Neural cell (in vitro differentiated cells): ENCODE measurements at regions not wholly inside any gene's neighbourhood (a gene's known extent, or its start where the extent isn't known, plus 50 kb on each side); places are given as distances from the start of the nearest gene placed in this dataset.

Experiments
- H2AFZ ChIP-seq: fragments of 200-600, 300-800 bp; sonication (generic), shearing (Covaris generic); 2 replicates; pipeline ENCODE4 v1.6.0; 2014; ENCODE audit warnings: low read depth, mild to moderate bottlenecking, antibody characterized with exemption, low read length, moderate library complexity
- H3F3A ChIP-seq: fragments of 200-600 bp; shearing (Covaris generic); 2 replicates; pipeline ENCODE4 v1.6.1; 2016; ENCODE audit warnings: mild to moderate bottlenecking, moderate library complexity, mixed read lengths, antibody characterized with exemption, low read length; ENCODE audit not compliant: insufficient read depth, poor library complexity, severe bottlenecking
- H3K27ac ChIP-seq: fragments of 200-600, 300-800 bp; sonication (generic), shearing (Covaris generic); 2 replicates; pipeline ENCODE4 v1.5.1; 2014; ENCODE audit warnings: mild to moderate bottlenecking, low read length, moderate library complexity
- H3K27me3 ChIP-seq: fragments of 300-800, 200-600 bp; sonication (generic), shearing (Covaris generic); 2 replicates; pipeline ENCODE4 v1.6.0; 2014; ENCODE audit warnings: mild to moderate bottlenecking, low read depth, low read length, moderate library complexity; ENCODE audit not compliant: insufficient read depth
- H3K36me3 ChIP-seq: fragments of 300-800, 200-600 bp; sonication (generic), shearing (Covaris generic); 2 replicates; pipeline ENCODE4 v1.5.1; 2014; ENCODE audit warnings: mild to moderate bottlenecking, antibody characterized with exemption, low read length, moderate library complexity; ENCODE audit not compliant: insufficient read depth
- H3K4me2 ChIP-seq: fragments of 300-800, 200-600 bp; sonication (generic), shearing (Covaris generic); 2 replicates; pipeline ENCODE4 v1.6.0; 2014; ENCODE audit warnings: mild to moderate bottlenecking, low read length
- H3K4me3 ChIP-seq: fragments of 300-800, 200-600 bp; sonication (generic), shearing (Covaris generic); 2 replicates; pipeline ENCODE4 v1.5.1; 2014; ENCODE audit warnings: mild to moderate bottlenecking, low read length, moderate library complexity
- H3K79me2 ChIP-seq: fragments of 200-600 bp; shearing (Covaris generic); replicated peaks from 2 replicates; pipeline ENCODE4 v1.6.0; 2014; ENCODE audit warnings: mild to moderate bottlenecking, low read length, moderate library complexity; ENCODE audit not compliant: insufficient read depth
- H3K9ac ChIP-seq: fragments of 300-800, 200-600 bp; sonication (generic), shearing (Covaris generic); 2 replicates; pipeline ENCODE4 v1.6.1; 2016; ENCODE audit warnings: mild to moderate bottlenecking, low read length, mixed read lengths
- H3K9me2 ChIP-seq: fragments of 200-600 bp; shearing (Covaris generic); 2 replicates; pipeline ENCODE4 v1.6.1; 2016; ENCODE audit warnings: mild to moderate bottlenecking, low read length, mixed read lengths; ENCODE audit not compliant: insufficient read depth
- H3K9me3 ChIP-seq: fragments of 200-600, 300-800 bp; sonication (generic), shearing (Covaris generic); 2 replicates; pipeline ENCODE4 v1.6.1; 2016; ENCODE audit warnings: mild to moderate bottlenecking, mixed run types, low read length, moderate library complexity, mixed read lengths
- H4K20me1 ChIP-seq: fragments of 200-600 bp; shearing (Covaris generic); 2 replicates; pipeline ENCODE4 v1.6.1; 2016; ENCODE audit warnings: mild to moderate bottlenecking, mixed run types; ENCODE audit not compliant: insufficient read depth
- CTCF ChIP-seq: fragments of 450-650 bp; IDR thresholded peaks from 2 replicates; pipeline ENCODE4 v1.5.1; 2014; ENCODE audit warnings: antibody characterized with exemption, mild to moderate bottlenecking, moderate library complexity; ENCODE audit not compliant: poor library complexity, severe bottlenecking
- EP300 ChIP-seq: fragments of 450-650 bp; conservative IDR thresholded peaks from 2 replicates; pipeline ENCODE4 v1.6.1; 2014; ENCODE audit warnings: antibody characterized with exemption, mild to moderate bottlenecking, moderate library complexity; ENCODE audit not compliant: poor library complexity, severe bottlenecking
- EZH2 ChIP-seq: fragments of 200-600, 300-800 bp; shearing (Covaris generic), sonication (generic); IDR thresholded peaks from 2 replicates; pipeline ENCODE4 v1.6.1; 2014; ENCODE audit warnings: antibody characterized with exemption, low read length, borderline replicate concordance, mild to moderate bottlenecking; ENCODE audit not compliant: insufficient read depth, poor library complexity, severe bottlenecking
- MXI1 ChIP-seq: fragments of 450-650 bp; conservative IDR thresholded peaks from 2 replicates; pipeline ENCODE4 v1.6.1; 2014; ENCODE audit warnings: antibody characterized with exemption, mild to moderate bottlenecking; ENCODE audit not compliant: poor library complexity, severe bottlenecking
- POLR2AphosphoS5 ChIP-seq: IDR thresholded peaks from 2 replicates; pipeline ENCODE4 v1.6.1; 2012
- RAD21 ChIP-seq: fragments of 450-650 bp; conservative IDR thresholded peaks from 2 replicates; pipeline ENCODE4 v1.6.1; 2014; ENCODE audit warnings: antibody characterized with exemption, mild to moderate bottlenecking, moderate library complexity
- REST ChIP-seq: IDR thresholded peaks from 2 replicates; pipeline ENCODE4 v1.6.1; 2012; ENCODE audit warnings: borderline replicate concordance
- SMC3 ChIP-seq: fragments of 450-650 bp; conservative IDR thresholded peaks from 2 replicates; pipeline ENCODE4 v1.6.1; 2014; ENCODE audit warnings: antibody characterized with exemption, mild to moderate bottlenecking, moderate library complexity; ENCODE audit not compliant: poor library complexity
- TAF1 ChIP-seq: IDR thresholded peaks from 2 replicates; pipeline ENCODE4 v1.6.1; 2012; ENCODE audit warnings: low read depth

DNA sequence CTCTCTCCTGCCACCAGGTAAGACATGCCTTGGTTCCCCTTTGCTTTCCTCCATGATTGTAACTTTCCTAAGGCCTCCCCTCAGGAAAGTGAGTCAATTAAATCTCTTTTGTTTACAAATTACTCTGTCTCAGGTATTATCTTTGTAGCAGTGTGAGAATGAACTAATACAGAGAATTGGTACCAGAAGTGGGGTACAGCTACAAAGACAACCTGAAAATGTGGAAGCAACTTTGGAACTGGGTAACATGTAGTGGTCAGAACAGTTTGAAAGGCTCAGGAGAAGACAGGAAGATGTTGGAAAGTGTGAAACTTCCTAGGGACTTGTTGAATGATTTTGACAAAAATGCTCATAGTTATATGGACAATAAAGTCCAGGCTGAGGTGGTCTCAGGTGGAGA is 97.2 kb downstream of the FAM170A start:
- Histone ChIP-seq H3K4me2 (no peak overlapping the region), H3K9ac (no peak overlapping the region), H3K9me2 (no peaks in the 10 kb centered on the region), H2AFZ (no peak overlapping the region), H3K27ac (no peak overlapping the region), H3F3A (no peaks in the 10 kb centered on the region), H3K36me3 (no peaks in the 10 kb centered on the region), H3K9me3 (no peaks in the 10 kb centered on the region), H3K79me2 (no peaks in the 10 kb centered on the region), H3K27me3 (no peaks in the 10 kb centered on the region), H3K4me3 (no peak overlapping the region), H4K20me1 (no peaks in the 10 kb centered on the region)
- TF ChIP-seq TAF1 (no peak), REST (no peak), CTCF (no peak), MXI1 (no peak), EP300 (no peak), RAD21 (no peak), SMC3 (no peak), EZH2 (no peak), POLR2AphosphoS5 (no peak)

DNA sequence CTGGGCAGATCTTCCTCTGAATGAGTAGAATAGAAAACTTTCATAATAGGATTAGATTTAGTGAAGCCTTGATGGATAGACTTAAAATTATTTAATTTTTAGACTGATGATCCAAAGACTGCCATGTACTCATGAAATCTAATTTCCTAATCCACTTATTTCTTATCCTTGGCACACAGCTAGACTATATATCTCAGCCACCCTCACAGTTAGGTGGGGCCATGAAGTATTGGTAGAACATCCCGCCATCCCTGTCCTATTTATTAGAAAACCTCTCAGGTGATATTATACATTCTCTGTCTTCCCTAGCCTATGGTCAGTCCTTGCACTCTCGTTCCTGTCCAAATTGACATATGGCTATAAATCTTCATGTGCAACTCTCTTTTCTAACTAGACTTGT is 110.9 kb downstream of the FAM170A start:
- Histone ChIP-seq H3F3A (no peaks in the 10 kb centered on the region), H3K36me3 (no peaks in the 10 kb centered on the region), H3K9ac (no peak overlapping the region), H2AFZ (no peak overlapping the region), H3K4me2 (no peak overlapping the region), H3K9me3 (no peaks in the 10 kb centered on the region), H3K27me3 (no peaks in the 10 kb centered on the region), H3K79me2 (no peaks in the 10 kb centered on the region), H3K27ac (no peak overlapping the region), H3K9me2 (no peaks in the 10 kb centered on the region), H4K20me1 (no peaks in the 10 kb centered on the region), H3K4me3 (no peak overlapping the region)
- TF ChIP-seq MXI1 (no peak), CTCF (no peak), POLR2AphosphoS5 (no peak), SMC3 (no peak), REST (no peak)
